DND-41 (cell line): ENCODE measurements at regions not wholly inside any gene's neighbourhood (a gene's known extent, or its start where the extent isn't known, plus 50 kb on each side); places are given as distances from the start of the nearest gene placed in this dataset.

ENCODE experiments used
- EZH2 ChIP-seq: IDR thresholded peaks from 3 replicates; pipeline ENCODE4 v1.6.1; 2012; ENCODE audit warnings: borderline replicate concordance, low read depth, mild to moderate bottlenecking, moderate library complexity, low read length, inconsistent platforms; ENCODE audit not compliant: severe bottlenecking
- TF ChIP-seq, protein P1 (sequence below): IDR thresholded peaks from 2 replicates; pipeline ENCODE4 v1.5.1; 2012; ENCODE audit warnings: borderline replicate concordance, low read length, moderate library complexity, mild to moderate bottlenecking; ENCODE audit not compliant: poor library complexity, severe bottlenecking; ENCODE audit errors: extremely low read depth

DNA sequence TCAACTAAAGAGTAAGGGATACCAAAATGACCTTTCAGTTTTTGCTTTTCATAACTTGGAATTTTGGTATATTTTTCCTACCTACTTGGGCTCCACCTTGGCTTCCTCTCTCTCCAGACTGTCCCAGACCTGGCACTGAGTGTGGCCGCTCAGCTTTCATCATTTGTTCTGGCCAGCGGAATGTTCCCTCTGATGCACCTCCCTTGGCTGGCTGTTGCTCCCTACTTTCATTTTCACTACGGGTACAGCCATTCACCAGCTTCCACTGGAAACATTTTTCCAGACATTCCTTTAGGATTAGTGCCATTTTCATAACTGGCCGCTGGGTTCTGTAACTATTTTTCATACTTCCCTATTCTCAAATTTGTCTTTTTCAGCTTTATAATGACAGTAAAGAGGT is 487.4 kb downstream of the TENT5A start:
- TF ChIP-seq, protein P1, sequence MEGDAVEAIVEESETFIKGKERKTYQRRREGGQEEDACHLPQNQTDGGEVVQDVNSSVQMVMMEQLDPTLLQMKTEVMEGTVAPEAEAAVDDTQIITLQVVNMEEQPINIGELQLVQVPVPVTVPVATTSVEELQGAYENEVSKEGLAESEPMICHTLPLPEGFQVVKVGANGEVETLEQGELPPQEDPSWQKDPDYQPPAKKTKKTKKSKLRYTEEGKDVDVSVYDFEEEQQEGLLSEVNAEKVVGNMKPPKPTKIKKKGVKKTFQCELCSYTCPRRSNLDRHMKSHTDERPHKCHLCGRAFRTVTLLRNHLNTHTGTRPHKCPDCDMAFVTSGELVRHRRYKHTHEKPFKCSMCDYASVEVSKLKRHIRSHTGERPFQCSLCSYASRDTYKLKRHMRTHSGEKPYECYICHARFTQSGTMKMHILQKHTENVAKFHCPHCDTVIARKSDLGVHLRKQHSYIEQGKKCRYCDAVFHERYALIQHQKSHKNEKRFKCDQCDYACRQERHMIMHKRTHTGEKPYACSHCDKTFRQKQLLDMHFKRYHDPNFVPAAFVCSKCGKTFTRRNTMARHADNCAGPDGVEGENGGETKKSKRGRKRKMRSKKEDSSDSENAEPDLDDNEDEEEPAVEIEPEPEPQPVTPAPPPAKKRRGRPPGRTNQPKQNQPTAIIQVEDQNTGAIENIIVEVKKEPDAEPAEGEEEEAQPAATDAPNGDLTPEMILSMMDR = no peak
- no peak for TF ChIP-seq EZH2
